WTC11 (cell line): ENCODE measurements at regions not wholly inside any gene's neighbourhood (a gene's known extent, or its start where the extent isn't known, plus 50 kb on each side); places are given as distances from the start of the nearest gene placed in this dataset.

Experiments
- ATAC-seq: fragments of 200-7000 bp; cut with Tn5 transposase; 2 replicates; pipeline ENCODE4 v1.10.0; 2021; ENCODE audit warnings: mild to moderate bottlenecking, moderate library complexity
- CTCF ChIA-PET: fragments of 300-600 bp; sonication (Branson Sonifier 250); formaldehyde crosslinking; loops from one replicate; lab custom pipeline; 2021; ENCODE audit warnings: antibody characterized with exemption; lab: Charles Lee
- POLR2A ChIA-PET: fragments of 350-600 bp; sonication (Branson Sonifier 250); formaldehyde crosslinking; loops from one replicate; lab custom pipeline; 2021; ENCODE audit warnings: antibody characterized with exemption; lab: Charles Lee
- DNase-seq: peaks from one replicate; pipeline ENCODE4 v3.0.0; 2021; ENCODE audit warnings: low spot score
- H3K27ac Mint-ChIP-seq: 2 replicates; pipeline ENCODE4 v1.8.0; 2021; ENCODE audit warnings: mixed read lengths
- H3K27me3 Mint-ChIP-seq: 2 replicates; pipeline ENCODE4 v1.8.0; 2021; ENCODE audit warnings: low read depth, mild to moderate bottlenecking, moderate library complexity, mixed read lengths
- H3K36me3 Mint-ChIP-seq: 2 replicates; pipeline ENCODE4 v1.8.0; 2021; ENCODE audit warnings: mixed read lengths
- H3K4me1 Mint-ChIP-seq: 2 replicates; pipeline ENCODE4 v1.8.0; 2022; ENCODE audit warnings: mixed read lengths
- H3K4me3 Mint-ChIP-seq: 2 replicates; pipeline ENCODE4 v1.8.0; 2021; ENCODE audit warnings: mild to moderate bottlenecking, moderate library complexity, mixed read lengths
- H3K9me3 Mint-ChIP-seq: 2 replicates; pipeline ENCODE4 v1.8.0; 2021; ENCODE audit warnings: mixed read lengths
- GTF2I ChIP-seq: fragments of 250-450 bp; sonication (Bioruptor Pico); conservative IDR thresholded peaks from 2 replicates; pipeline ENCODE4 v1.4.0; 2021; ENCODE audit warnings: mild to moderate bottlenecking
- HMGA2 ChIP-seq: fragments of 250-450 bp; sonication (Bioruptor Pico); IDR thresholded peaks from 2 replicates; pipeline ENCODE4 v1.4.0; 2021; ENCODE audit warnings: mild to moderate bottlenecking, moderate library complexity
- SMAD3 ChIP-seq: sonication (generic); formaldehyde crosslinking; IDR thresholded peaks from 2 replicates; pipeline ENCODE4 v1.8.0; 2022; ENCODE audit warnings: missing genetic modification reagents, mild to moderate bottlenecking, borderline replicate concordance
- ZNF396 ChIP-seq: fragments of 250-450 bp; sonication (Bioruptor Pico); IDR thresholded peaks from 2 replicates; pipeline ENCODE4 v1.8.0; 2021; ENCODE audit warnings: mild to moderate bottlenecking, moderate library complexity, borderline replicate concordance
- ZNF671 ChIP-seq: fragments of 250-450 bp; sonication (Bioruptor Pico); IDR thresholded peaks from 2 replicates; pipeline ENCODE4 v1.8.0; 2021; ENCODE audit warnings: mild to moderate bottlenecking
- TF ChIP-seq, protein P1 (sequence below): sonication (generic); formaldehyde crosslinking; IDR thresholded peaks from 2 replicates; pipeline ENCODE4 v1.8.0; 2022; ENCODE audit warnings: mild to moderate bottlenecking, missing genetic modification reagents
- TF ChIP-seq, protein P2 (sequence below): fragments of 250-450 bp; sonication (Bioruptor Pico); IDR thresholded peaks from 2 replicates; pipeline ENCODE4 v2.1.2; 2022; ENCODE audit warnings: mild to moderate bottlenecking, moderate library complexity
- TF ChIP-seq, protein P3 (sequence below): fragments of 250-450 bp; sonication (Bioruptor Pico); IDR thresholded peaks from 2 replicates; pipeline ENCODE4 v1.9.0; 2021; ENCODE audit warnings: mild to moderate bottlenecking, borderline replicate concordance
- TF ChIP-seq, protein P4 (sequence below): sonication (generic); formaldehyde crosslinking; IDR thresholded peaks from 2 replicates; pipeline ENCODE4 v1.8.1; 2023; ENCODE audit warnings: mild to moderate bottlenecking, missing genetic modification reagents, moderate library complexity
- TF ChIP-seq, protein P5 (sequence below): fragments of 200-600 bp; IDR thresholded peaks from 2 replicates; pipeline ENCODE4 v1.8.0; 2022; ENCODE audit warnings: antibody characterized with exemption
- TF ChIP-seq, protein P6 (sequence below): fragments of 250-450 bp; sonication (Bioruptor Pico); IDR thresholded peaks from 2 replicates; pipeline ENCODE4 v1.9.0; 2021; ENCODE audit warnings: mild to moderate bottlenecking
- TF ChIP-seq, protein P7 (sequence below): sonication (generic); formaldehyde crosslinking; IDR thresholded peaks from 2 replicates; pipeline ENCODE4 v1.8.1; 2023; ENCODE audit warnings: mild to moderate bottlenecking, moderate library complexity, missing genetic modification reagents
- TF ChIP-seq, protein P8 (sequence below): sonication (generic); formaldehyde crosslinking; IDR thresholded peaks from 2 replicates; pipeline ENCODE4 v1.8.1; 2022; ENCODE audit warnings: low read depth, missing genetic modification reagents, borderline replicate concordance

DNA sequence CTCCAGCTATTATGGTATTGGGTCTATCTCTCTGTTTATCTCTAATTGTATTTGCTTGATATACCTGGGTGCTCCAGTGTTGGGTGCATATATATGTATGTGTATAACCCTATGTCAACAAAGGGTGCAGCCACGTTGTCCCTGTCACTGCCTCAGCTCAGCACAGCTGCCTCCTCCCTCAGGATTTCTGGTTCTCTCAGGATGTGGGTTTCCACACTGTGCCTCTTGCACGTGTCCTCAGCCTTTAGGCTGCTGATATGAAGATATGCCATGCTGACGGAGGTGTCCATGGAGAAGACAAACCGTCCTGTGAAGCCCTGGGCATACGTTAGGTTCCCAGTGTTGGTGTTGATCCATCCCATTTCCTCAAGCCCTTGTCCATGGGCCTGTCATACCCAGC, 791.2 kb downstream of the TMEM121 start:
- DNase-seq = no peak
- no peak overlapping the region for H3K27ac Mint-ChIP-seq
- no peak overlapping the region for H3K4me3 Mint-ChIP-seq
- CTCF ChIA-PET = no interaction called here
- peaks cover 83% of the 10 kb centered on the region for H3K36me3 Mint-ChIP-seq
- TF ChIP-seq, protein P1, sequence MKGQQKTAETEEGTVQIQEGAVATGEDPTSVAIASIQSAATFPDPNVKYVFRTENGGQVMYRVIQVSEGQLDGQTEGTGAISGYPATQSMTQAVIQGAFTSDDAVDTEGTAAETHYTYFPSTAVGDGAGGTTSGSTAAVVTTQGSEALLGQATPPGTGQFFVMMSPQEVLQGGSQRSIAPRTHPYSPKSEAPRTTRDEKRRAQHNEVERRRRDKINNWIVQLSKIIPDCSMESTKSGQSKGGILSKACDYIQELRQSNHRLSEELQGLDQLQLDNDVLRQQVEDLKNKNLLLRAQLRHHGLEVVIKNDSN (CRISPR knock-in tag) = no peak
- TF ChIP-seq, protein P2, sequence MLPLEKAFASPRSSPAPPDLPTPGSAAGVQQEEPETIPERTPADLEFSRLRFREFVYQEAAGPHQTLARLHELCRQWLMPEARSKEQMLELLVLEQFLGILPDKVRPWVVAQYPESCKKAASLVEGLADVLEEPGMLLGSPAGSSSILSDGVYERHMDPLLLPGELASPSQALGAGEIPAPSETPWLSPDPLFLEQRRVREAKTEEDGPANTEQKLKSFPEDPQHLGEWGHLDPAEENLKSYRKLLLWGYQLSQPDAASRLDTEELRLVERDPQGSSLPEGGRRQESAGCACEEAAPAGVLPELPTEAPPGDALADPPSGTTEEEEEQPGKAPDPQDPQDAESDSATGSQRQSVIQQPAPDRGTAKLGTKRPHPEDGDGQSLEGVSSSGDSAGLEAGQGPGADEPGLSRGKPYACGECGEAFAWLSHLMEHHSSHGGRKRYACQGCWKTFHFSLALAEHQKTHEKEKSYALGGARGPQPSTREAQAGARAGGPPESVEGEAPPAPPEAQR (CRISPR knock-in tag) = no peak
- TF ChIP-seq, protein P3, sequence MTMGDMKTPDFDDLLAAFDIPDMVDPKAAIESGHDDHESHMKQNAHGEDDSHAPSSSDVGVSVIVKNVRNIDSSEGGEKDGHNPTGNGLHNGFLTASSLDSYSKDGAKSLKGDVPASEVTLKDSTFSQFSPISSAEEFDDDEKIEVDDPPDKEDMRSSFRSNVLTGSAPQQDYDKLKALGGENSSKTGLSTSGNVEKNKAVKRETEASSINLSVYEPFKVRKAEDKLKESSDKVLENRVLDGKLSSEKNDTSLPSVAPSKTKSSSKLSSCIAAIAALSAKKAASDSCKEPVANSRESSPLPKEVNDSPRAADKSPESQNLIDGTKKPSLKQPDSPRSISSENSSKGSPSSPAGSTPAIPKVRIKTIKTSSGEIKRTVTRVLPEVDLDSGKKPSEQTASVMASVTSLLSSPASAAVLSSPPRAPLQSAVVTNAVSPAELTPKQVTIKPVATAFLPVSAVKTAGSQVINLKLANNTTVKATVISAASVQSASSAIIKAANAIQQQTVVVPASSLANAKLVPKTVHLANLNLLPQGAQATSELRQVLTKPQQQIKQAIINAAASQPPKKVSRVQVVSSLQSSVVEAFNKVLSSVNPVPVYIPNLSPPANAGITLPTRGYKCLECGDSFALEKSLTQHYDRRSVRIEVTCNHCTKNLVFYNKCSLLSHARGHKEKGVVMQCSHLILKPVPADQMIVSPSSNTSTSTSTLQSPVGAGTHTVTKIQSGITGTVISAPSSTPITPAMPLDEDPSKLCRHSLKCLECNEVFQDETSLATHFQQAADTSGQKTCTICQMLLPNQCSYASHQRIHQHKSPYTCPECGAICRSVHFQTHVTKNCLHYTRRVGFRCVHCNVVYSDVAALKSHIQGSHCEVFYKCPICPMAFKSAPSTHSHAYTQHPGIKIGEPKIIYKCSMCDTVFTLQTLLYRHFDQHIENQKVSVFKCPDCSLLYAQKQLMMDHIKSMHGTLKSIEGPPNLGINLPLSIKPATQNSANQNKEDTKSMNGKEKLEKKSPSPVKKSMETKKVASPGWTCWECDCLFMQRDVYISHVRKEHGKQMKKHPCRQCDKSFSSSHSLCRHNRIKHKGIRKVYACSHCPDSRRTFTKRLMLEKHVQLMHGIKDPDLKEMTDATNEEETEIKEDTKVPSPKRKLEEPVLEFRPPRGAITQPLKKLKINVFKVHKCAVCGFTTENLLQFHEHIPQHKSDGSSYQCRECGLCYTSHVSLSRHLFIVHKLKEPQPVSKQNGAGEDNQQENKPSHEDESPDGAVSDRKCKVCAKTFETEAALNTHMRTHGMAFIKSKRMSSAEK (CRISPR knock-in tag) = no peak
- TF ChIP-seq ZNF671 (CRISPR knock-in tag) = no peak
- no peak for TF ChIP-seq GTF2I (CRISPR knock-in tag)
- TF ChIP-seq ZNF396 = no peak
- TF ChIP-seq, protein P4, sequence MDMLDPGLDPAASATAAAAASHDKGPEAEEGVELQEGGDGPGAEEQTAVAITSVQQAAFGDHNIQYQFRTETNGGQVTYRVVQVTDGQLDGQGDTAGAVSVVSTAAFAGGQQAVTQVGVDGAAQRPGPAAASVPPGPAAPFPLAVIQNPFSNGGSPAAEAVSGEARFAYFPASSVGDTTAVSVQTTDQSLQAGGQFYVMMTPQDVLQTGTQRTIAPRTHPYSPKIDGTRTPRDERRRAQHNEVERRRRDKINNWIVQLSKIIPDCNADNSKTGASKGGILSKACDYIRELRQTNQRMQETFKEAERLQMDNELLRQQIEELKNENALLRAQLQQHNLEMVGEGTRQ (CRISPR knock-in tag) = no peak
- TF ChIP-seq, protein P5, sequence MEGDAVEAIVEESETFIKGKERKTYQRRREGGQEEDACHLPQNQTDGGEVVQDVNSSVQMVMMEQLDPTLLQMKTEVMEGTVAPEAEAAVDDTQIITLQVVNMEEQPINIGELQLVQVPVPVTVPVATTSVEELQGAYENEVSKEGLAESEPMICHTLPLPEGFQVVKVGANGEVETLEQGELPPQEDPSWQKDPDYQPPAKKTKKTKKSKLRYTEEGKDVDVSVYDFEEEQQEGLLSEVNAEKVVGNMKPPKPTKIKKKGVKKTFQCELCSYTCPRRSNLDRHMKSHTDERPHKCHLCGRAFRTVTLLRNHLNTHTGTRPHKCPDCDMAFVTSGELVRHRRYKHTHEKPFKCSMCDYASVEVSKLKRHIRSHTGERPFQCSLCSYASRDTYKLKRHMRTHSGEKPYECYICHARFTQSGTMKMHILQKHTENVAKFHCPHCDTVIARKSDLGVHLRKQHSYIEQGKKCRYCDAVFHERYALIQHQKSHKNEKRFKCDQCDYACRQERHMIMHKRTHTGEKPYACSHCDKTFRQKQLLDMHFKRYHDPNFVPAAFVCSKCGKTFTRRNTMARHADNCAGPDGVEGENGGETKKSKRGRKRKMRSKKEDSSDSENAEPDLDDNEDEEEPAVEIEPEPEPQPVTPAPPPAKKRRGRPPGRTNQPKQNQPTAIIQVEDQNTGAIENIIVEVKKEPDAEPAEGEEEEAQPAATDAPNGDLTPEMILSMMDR = no peak
- TF ChIP-seq SMAD3 (CRISPR knock-in tag) = no peak
- TF ChIP-seq, protein P6, sequence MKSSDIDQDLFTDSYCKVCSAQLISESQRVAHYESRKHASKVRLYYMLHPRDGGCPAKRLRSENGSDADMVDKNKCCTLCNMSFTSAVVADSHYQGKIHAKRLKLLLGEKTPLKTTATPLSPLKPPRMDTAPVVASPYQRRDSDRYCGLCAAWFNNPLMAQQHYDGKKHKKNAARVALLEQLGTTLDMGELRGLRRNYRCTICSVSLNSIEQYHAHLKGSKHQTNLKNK (CRISPR knock-in tag) = no peak
- no peak for TF ChIP-seq HMGA2 (CRISPR knock-in tag)
- TF ChIP-seq, protein P7, sequence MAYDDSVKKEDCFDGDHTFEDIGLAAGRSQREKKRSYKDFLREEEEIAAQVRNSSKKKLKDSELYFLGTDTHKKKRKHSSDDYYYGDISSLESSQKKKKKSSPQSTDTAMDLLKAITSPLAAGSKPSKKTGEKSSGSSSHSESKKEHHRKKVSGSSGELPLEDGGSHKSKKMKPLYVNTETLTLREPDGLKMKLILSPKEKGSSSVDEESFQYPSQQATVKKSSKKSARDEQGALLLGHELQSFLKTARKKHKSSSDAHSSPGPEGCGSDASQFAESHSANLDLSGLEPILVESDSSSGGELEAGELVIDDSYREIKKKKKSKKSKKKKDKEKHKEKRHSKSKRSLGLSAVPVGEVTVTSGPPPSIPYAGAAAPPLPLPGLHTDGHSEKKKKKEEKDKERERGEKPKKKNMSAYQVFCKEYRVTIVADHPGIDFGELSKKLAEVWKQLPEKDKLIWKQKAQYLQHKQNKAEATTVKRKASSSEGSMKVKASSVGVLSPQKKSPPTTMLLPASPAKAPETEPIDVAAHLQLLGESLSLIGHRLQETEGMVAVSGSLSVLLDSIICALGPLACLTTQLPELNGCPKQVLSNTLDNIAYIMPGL = no peak
- TF ChIP-seq, protein P8, sequence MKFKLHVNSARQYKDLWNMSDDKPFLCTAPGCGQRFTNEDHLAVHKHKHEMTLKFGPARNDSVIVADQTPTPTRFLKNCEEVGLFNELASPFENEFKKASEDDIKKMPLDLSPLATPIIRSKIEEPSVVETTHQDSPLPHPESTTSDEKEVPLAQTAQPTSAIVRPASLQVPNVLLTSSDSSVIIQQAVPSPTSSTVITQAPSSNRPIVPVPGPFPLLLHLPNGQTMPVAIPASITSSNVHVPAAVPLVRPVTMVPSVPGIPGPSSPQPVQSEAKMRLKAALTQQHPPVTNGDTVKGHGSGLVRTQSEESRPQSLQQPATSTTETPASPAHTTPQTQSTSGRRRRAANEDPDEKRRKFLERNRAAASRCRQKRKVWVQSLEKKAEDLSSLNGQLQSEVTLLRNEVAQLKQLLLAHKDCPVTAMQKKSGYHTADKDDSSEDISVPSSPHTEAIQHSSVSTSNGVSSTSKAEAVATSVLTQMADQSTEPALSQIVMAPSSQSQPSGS (CRISPR knock-in tag) = no peak
- TF ChIP-seq, all 79 proteins: peak for 0
- POLR2A ChIA-PET = no interaction called here
- H3K9me3 Mint-ChIP-seq = peaks cover 87% of the 10 kb centered on the region
- ATAC-seq = no peak
- no peaks in the 10 kb centered on the region; the same call in 1 of the 2 replicates for H3K27me3 Mint-ChIP-seq
- no peaks in the 10 kb centered on the region for H3K4me1 Mint-ChIP-seq
